ENCODE measurements at regions not wholly inside any gene's neighbourhood (a gene's known extent, or its start where the extent isn't known, plus 50 kb on each side); places are given as distances from the start of the nearest gene placed in this dataset.

- no peak for FAIRE-seq
These were observed 862.2 kb upstream of the MDGA2 start for GRCh38 chr14:48537600-48537999.

DNA sequence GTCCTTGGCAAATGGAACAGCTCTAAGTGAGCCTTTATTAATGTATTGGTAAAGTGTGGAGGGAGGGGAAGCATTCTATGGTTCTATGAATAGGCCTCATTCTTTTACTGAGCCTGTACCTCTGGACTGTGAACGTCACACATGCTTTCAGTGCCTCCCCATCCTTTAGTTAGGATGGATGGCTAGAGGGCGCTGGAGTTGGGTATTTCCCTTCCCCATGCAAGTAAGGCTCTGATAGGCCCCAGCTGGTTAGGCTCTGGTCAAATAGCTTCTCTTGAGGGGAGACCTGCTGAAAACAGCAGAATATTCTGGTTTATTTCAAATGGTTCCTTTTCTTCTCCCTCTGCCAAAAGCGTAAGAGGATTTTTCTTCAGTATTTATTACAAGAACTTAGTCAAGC lies 860.9 kb upstream of the MDGA2 start:
- no peak for FAIRE-seq

GRCh38 chr14:48527832-48528231 lies 852.4 kb upstream of the MDGA2 start:
- FAIRE-seq = no peak

GRCh38 chr14:48526307-48526706 lies 850.9 kb upstream of the MDGA2 start:
- no peak for FAIRE-seq

DNA sequence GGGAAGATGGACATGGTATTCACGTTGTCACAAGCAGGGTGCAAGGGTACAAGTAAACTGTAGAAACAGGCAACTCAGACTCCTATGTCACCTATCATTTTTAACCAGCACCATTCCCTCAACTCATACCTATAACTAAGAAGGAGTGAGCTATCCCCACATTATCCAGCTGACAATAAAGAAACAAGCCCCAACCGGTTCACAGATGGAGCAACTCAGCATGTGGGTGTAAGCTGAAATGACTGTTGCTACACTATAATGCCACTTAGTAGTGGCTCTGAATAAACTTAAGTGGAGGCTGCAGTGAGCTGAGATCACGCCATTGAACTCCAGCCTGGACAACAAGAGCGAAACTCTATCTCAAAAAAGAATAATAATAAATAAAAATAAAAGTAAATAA lies 829.5 kb upstream of the MDGA2 start:
- no peak for FAIRE-seq

- no peak for FAIRE-seq
These were observed 815.4 kb upstream of the MDGA2 start for GRCh38 chr14:48490756-48491155.

DNA sequence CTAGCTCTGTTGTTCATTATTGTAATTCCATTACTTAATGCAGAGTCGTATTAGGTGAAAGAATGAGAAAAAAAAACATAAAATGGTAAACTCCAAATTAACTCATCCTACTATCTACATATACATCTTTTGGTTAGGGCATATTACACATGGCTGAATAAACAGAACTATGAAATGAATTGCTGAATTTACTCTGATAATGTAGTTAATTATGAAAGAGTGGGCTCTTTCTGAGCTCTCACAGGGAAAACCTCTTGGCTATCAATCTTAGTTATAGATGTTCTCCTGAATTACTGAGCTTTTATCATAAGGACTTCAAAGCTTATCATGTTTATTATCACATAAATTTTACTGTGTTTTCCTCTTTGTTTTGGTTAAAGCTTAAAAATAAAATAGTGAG lies 798.5 kb upstream of the MDGA2 start:
- FAIRE-seq = no peak

DNA sequence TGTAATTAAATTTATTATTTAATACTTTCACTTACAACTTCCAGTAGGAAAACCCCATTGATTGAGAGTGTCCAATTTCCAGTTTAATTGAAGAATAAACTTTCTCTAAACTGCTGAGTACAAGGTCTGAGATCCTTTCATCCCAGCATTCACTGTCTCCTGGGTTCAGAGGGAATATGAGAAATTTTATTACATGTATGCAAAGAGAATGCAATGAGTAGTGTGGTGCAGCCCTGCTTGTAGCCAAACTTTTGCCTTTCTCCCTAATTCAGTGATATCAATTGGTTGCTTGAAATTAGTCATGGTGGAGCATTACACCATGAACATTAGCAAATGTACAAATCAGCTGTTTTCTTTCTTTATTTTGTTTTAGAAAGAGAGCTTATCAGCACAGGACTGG lies 780.6 kb upstream of the MDGA2 start:
- FAIRE-seq = no peak

DNA sequence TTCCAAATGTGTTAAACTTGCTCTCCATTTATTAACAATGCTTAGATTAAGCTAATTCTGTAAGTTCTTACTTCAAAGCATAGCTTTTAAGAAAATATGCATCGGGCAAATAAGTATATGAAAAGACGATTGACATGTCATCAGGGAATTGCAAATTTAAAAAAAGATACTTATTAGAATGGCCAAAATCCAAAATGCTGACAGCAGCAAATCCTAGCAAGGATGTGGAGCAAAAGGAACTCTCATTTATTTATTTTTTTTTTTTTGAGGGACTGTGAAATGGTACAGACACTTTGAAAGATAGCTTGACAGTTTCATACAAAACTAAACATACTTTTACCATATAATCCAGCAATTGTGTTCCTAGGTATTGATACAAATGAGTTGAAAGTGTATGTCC lies 779.5 kb upstream of the MDGA2 start:
- no peak for FAIRE-seq

- no peak for FAIRE-seq
These were observed 777.1 kb upstream of the MDGA2 start for GRCh38 chr14:48452437-48452995.

DNA sequence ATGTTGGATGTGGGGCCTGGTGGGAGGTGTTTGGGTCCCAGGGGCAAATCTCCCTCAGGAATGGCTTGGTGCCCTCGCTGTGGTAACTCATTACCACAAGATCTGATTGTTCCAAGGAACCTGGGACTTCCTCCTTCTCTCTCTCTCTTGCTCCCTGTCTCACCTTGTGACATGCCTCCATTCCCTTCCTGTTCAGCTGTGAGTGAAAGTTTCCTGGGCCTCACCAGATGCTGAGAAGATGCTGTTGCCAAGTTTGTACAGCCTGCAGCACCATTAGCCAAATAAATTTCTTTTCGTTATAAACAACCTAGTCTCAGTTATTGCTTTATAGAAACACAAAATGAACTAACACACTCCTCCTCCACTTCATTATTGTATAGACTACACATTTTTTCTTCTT lies 759.8 kb upstream of the MDGA2 start:
- no peak for FAIRE-seq

DNA sequence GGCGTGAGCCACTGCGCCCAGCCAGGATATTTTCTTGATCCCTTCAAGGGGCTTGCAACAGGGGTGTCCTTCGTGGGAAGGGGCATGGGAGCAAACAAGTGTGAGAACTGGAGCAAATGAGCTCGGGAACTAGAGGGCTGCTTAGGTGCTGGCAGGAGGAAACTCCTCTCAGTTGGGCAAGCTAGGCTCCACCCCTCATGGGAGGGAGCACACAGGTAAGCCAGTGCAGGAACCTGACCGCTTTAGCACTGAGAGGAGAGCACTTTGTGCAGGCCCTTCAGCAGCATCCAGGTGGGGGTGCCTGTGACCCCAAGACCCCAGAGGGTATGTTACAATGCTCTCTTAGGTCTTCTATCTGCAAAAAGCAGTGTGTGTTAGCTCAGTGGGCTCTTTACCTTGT lies 755.4 kb upstream of the MDGA2 start:
- no peak for FAIRE-seq

DNA sequence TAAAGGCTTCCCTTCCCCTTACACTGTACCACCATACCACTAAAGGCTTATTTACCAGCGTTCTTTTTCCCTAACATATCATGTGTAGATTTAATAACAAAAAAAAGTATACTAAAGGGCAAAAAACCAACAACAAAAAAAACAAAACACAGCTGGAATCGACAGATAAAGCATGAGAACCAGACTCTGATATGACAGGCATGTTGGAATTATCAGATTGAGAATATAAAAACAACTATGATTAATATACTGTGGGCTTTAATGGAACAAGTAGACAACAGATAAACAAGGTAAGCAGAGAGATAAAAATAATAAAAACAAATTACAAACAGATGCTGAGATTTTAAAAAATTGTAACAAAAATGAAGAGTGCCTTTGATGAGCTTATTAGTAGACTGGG lies 754.1 kb upstream of the MDGA2 start:
- FAIRE-seq = no peak

GRCh38 chr14:48417715-48418500 lies 742.5 kb upstream of the MDGA2 start:
- FAIRE-seq = no peak

- FAIRE-seq = no peak
These were observed 725.9 kb upstream of the MDGA2 start for GRCh38 chr14:48401321-48401720.

DNA sequence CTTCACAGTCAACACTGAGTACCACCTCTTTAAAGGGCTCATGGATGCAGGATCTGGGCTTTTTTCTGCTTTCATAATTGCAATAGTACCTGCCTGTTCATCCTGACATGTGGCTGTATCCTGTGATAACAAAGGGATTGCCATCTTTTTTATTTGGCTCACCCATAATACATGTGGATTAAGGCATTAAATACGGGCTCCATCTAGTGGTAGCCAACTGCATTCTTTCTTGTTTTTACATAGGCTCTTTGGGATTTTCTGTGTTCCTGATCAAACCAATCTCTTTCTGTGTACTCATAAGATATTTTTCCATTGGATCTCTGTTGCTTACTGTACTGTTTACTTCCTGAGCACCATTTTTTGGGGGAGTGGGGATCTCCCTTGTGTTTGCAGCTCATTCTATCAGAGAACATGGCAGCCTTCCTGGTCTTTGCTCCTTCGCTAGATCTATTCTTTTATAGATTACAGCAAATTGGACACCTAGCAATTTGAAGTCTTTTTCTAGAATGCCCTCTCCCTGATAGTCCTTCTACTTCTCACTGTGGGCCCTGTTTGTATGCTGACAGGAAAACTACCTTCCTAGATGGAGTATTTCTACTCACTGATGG lies 723.4 kb upstream of the MDGA2 start:
- FAIRE-seq = no peak

- no peak for FAIRE-seq
These were observed 716.3 kb upstream of the MDGA2 start for GRCh38 chr14:48391661-48392060.

GRCh38 chr14:48390346-48390745 lies 714.9 kb upstream of the MDGA2 start:
- FAIRE-seq = no peak

GRCh38 chr14:48384821-48385220 lies 709.4 kb upstream of the MDGA2 start:
- FAIRE-seq = no peak

DNA sequence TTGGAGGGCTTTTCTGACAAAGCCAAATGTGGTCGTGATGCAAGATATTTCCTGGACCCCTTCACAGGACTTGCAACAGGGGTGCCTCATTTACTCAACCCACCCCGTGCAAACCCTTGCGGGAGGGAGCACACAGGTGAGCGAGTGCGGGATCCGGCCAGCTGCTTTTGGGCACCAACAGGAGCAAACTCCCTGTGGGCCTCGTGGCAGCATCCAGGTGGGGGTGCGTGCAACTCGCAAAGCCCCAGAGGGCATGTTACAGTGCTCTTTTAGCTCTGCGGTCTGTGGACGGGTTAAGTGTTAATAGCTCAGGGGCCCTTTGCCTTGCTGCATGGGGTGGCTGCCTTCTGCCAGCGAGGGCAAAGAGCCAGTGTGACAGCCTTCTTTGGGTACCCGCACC lies 707.6 kb upstream of the MDGA2 start:
- no peak for FAIRE-seq

DNA sequence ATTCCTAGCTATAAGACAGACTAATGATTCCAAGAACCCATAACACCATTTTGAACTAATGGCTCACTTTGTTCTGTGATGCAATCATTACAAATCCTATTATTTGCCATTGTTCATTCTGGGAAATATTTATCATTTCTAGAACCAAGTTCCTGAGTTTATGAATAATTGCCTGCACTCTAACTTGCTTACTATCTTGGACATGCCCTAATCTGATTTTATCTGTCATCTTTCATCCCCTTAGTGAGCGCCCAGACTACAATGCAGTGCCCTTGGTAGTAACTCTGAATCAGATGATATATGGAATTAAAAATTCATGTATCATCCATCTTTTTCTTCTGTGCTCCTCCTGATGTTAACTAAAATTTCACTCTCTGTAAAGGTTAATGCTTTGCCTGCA lies 703.1 kb upstream of the MDGA2 start:
- no peak for FAIRE-seq

DNA sequence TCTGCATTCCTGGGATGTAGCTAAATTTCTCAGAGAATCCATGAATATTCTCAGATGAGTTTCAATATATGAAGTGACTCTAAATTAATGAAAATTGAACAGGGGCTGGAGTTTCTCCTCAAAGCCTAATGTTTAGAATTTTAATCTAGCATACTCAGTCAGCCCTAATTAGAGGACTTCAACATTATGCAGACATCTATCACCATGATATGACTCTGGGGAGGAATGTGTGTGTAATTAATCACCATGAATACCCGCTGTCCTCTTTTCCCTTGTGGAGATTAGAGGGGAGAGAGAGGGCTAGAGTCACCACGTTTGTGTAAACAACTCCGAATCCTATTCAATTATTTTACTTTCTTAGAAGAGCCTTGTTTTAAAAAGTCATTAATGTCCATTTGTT lies 698.6 kb upstream of the MDGA2 start:
- no peak for FAIRE-seq

GRCh38 chr14:48350971-48351370 lies 675.6 kb upstream of the MDGA2 start:
- FAIRE-seq = no peak

DNA sequence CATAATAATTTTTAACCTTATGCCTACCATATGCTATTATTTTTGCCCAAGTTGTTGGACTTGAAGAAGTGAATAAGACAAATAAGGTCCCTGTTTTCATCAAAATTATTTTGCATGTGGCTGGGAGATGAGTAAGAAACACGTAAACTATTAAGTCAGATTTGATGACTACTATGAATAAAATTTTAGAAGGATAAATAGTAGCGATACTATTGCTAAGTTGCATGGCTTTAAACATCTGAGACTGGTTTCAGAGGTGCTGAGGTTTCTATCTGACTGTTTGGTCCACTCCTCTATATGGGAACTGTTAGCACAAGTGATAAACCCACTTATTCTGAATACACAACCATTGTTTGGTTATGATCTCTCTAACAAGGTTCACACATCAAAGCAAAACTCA lies 674.3 kb upstream of the MDGA2 start:
- FAIRE-seq = no peak

- FAIRE-seq = no peak
These were observed 665.7 kb upstream of the MDGA2 start for GRCh38 chr14:48341069-48341468.
